Urothelium cell line (cell line): ENCODE measurements at regions not wholly inside any gene's neighbourhood (a gene's known extent, or its start where the extent isn't known, plus 50 kb on each side); places are given as distances from the start of the nearest gene placed in this dataset.
"Not testable (repeated sequence)": the region's sequence is repeated elsewhere in the genome, so short reads cannot be mapped to it uniquely, and the experiment has no call there.

ENCODE experiments used
- DNase-seq: peaks from one replicate; pipeline ENCODE4 v3.0.0; 2011; ENCODE audit warnings: low spot score, mixed read lengths
- FAIRE-seq: peaks from 2 replicates; lab custom pipeline; 2011; peaks lifted over from hg19 to GRCh38; lab: Jason Lieb, UNC

GRCh38 chr2:90325796-90326353 is 1634.4 kb downstream of the RPIA start:
- FAIRE-seq: not testable (repeated sequence)
- DNase-seq: peak; percentile 5

GRCh38 chr2:90355546-90355945 is 1664.1 kb downstream of the RPIA start:
- DNase-seq, FAIRE-seq: not testable (repeated sequence)

GRCh38 chr2:90359344-90359743 is 1667.9 kb downstream of the RPIA start:
- DNase-seq, FAIRE-seq: not testable (repeated sequence)

- not testable (repeated sequence) for FAIRE-seq, DNase-seq
These were observed 1668.6 kb downstream of the RPIA start for GRCh38 chr2:90359887-90360730.

GRCh38 chr2:90360731-90361035 is 1669.2 kb downstream of the RPIA start:
- not testable (repeated sequence) for DNase-seq, FAIRE-seq
